Fibroblast of villous mesenchyme (primary cell): ENCODE measurements at regions not wholly inside any gene's neighbourhood (a gene's known extent, or its start where the extent isn't known, plus 50 kb on each side); places are given as distances from the start of the nearest gene placed in this dataset.

Source experiments
- DNase-seq: peaks from one replicate; pipeline ENCODE4 v3.0.0-alpha.2; 2010; ENCODE audit warnings: low read depth
- H3K4me3 ChIP-seq: 2 replicates; pipeline ENCODE4 v1.5.1; 2011; ENCODE audit warnings: low read depth, mild to moderate bottlenecking, low read length
- CTCF ChIP-seq: IDR thresholded peaks from 2 replicates; pipeline ENCODE4 v1.5.1; 2012; ENCODE audit warnings: low read depth, mild to moderate bottlenecking, low read length; ENCODE audit not compliant: insufficient read depth

DNA sequence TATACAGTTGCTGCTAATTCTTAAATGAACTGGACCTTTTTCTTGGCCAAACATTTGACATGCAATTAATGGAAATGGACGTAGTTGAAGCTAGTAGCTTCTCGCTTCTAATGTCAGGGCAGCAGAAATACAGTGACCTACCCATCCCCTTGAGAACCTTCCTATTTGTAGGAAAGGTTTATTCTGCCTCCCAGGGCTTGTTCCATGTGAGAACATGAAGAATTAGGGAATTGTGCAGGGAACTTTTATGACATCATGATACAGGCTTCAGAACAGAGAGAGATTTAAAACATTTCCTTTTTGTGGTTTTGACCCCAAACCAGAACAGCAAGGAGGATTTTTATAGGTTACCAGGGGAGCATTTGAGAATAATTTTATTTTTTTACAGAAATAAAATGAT is 406.6 kb upstream of the PPP2R3A start:
- no peak for TF ChIP-seq CTCF
- DNase-seq: no peak
- H3K4me3 ChIP-seq: no peak overlapping the region

DNA sequence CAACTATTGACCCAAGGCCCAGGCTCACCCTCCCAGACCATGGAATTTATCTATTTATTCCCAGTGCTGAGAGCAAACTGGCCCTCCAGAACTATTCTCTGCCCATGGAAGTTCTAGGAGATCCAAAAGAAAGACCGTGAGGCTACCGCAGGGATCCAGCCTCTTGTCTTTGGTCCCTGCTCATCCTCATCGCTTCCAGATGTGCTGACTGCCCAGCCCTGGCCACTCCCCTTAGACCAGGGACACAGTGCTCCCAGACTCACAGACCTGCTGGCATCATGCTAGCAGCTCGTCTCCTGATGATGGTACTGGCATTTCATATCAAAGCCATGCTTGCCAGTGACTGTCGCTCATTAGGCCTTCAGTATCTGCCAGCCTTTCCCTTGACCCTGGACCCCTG is 405.7 kb upstream of the PPP2R3A start:
- no peak for TF ChIP-seq CTCF
- DNase-seq: no peak
- no peak overlapping the region for H3K4me3 ChIP-seq

DNA sequence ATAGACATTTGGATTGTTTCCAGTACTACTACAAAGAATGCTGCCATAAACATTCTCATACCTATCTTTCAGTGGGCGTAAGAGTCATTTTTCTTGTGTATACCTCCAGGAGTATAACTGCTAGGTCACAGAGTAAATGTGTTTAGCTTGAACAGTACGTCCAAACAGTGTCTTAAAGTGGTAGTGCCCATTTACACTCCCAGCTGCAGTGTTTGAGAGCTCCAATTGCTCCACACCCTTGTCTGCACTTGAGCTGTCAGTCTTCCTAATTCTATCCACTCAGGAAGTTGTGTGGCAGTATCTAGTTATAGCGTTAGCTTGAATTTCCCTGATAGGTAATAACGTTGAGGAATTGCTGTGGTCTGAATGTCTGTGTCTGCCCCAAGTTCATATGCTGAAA is 404.7 kb upstream of the PPP2R3A start:
- H3K4me3 ChIP-seq: no peak overlapping the region
- no peak for DNase-seq
- TF ChIP-seq CTCF: no peak

- no peak overlapping the region for H3K4me3 ChIP-seq
- no peak for DNase-seq
- no peak for TF ChIP-seq CTCF
Measured at GRCh38 chr3:135564696-135565095, 400.8 kb upstream of the PPP2R3A start.

DNA sequence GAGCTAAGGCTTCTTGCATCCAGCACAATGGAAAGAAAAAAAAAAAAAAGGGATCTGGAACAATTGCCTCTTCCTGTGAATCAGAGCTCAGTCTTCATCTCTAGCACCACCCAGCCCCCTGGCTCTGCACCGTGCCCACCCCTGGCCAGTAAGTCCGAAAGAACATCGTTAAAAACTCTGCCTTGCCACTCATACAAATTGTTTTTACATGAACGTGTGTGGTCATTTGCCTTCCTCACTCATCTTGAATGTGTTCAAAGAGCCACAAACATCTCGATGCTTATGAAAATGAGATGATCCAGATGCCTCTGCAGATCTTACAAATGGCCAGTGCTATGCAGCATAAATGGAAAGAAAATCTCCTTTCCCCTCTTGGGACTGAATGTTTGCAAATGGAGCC is 400.0 kb upstream of the PPP2R3A start:
- no peak for DNase-seq
- no peak for TF ChIP-seq CTCF
- H3K4me3 ChIP-seq: no peak overlapping the region

DNA sequence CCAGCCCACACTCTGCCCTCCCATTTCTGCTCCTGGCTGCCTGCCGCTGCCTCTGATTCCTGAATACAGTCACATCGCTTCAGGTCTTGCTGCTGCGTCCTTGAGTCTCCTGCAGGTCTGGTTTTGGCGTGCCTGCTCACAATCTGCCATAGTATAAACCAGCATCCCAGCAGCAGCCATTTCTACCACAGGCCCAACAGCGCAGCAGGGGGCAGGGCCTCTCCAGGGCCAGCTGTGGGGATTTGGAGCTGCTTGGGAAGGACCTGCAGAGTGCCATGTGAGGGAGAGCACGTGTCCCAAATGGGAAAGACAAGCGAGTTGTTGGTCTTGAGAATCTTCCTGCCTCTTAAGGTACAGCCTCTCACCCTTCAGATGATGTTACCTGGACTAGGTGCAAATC is 398.3 kb upstream of the PPP2R3A start:
- TF ChIP-seq CTCF: no peak
- DNase-seq: no peak
- no peak overlapping the region for H3K4me3 ChIP-seq

GRCh38 chr3:135576751-135577150 is 388.8 kb upstream of the PPP2R3A start:
- no peak for DNase-seq
- TF ChIP-seq CTCF: no peak
- no peak overlapping the region for H3K4me3 ChIP-seq
